ENCODE measurements at regions not wholly inside any gene's neighbourhood (a gene's known extent, or its start where the extent isn't known, plus 50 kb on each side); places are given as distances from the start of the nearest gene placed in this dataset.

- Histone ChIP-seq H3K9me3 (no peaks in the 10 kb centered on the region), H3K4me3 (no peak overlapping the region), H3K4me1 (no peaks in the 10 kb centered on the region), H3K36me3 (no peaks in the 10 kb centered on the region), H3K27ac (no peak overlapping the region), H3K27me3 (no peaks in the 10 kb centered on the region)
- intact Hi-C loops (cut with DNase I; ENCODE audit: low total_unique reads): no loop called here
- no peak for TF ChIP-seq CTCF (IDR thresholded peaks at IDR 0.05)
- TF ChIP-seq POLR2A (IDR thresholded peaks at IDR 0.05): no peak
- DNase-seq: no peak
Measured at GRCh38 chr2:2926858-2927175, 450.8 kb downstream of the EIPR1 start.

- H3K4me3 ChIP-seq: no peak overlapping the region
- H3K4me1 ChIP-seq: no peaks in the 10 kb centered on the region
- H3K27ac ChIP-seq: no peak overlapping the region
- TF ChIP-seq CTCF (IDR thresholded peaks at IDR 0.05) (no peak), POLR2A (IDR thresholded peaks at IDR 0.05) (no peak)
- no peaks in the 10 kb centered on the region for H3K27me3 ChIP-seq
- intact Hi-C loops (cut with DNase I; ENCODE audit: low total_unique reads): no loop called here
- no peak for DNase-seq
- no peaks in the 10 kb centered on the region for H3K9me3 ChIP-seq
- no peaks in the 10 kb centered on the region for H3K36me3 ChIP-seq
Measured at GRCh38 chr2:2926009-2926857, 451.4 kb downstream of the EIPR1 start.

GRCh38 chr2:2922156-2922555, 455.5 kb downstream of the EIPR1 start:
- H3K4me1 ChIP-seq: no peaks in the 10 kb centered on the region
- no peak overlapping the region for H3K27ac ChIP-seq
- DNase-seq: no peak
- no peaks in the 10 kb centered on the region for H3K9me3 ChIP-seq
- TF ChIP-seq CTCF (IDR thresholded peaks at IDR 0.05) (no peak), POLR2A (IDR thresholded peaks at IDR 0.05) (no peak)
- no peaks in the 10 kb centered on the region for H3K27me3 ChIP-seq
- no peak overlapping the region for H3K4me3 ChIP-seq
- intact Hi-C loops (cut with DNase I; ENCODE audit: low total_unique reads): no loop called here
- no peaks in the 10 kb centered on the region for H3K36me3 ChIP-seq

GRCh38 chr2:2921011-2921720, 456.5 kb downstream of the EIPR1 start:
- no peaks in the 10 kb centered on the region for H3K4me1 ChIP-seq
- intact Hi-C loops (cut with DNase I; ENCODE audit: low total_unique reads): no loop called here
- TF ChIP-seq CTCF (IDR thresholded peaks at IDR 0.05) (no peak), POLR2A (IDR thresholded peaks at IDR 0.05) (no peak)
- H3K27ac ChIP-seq: no peak overlapping the region
- no peaks in the 10 kb centered on the region for H3K36me3 ChIP-seq
- DNase-seq: no peak
- no peak overlapping the region for H3K4me3 ChIP-seq
- H3K9me3 ChIP-seq: no peaks in the 10 kb centered on the region
- H3K27me3 ChIP-seq: no peaks in the 10 kb centered on the region

Measured in uterus (tissue), 3 donors.